SK-N-SH treated with all-trans-retinoic acid at 6 μM for 48 hours (cell line): ENCODE measurements at regions not wholly inside any gene's neighbourhood (a gene's known extent, or its start where the extent isn't known, plus 50 kb on each side); places are given as distances from the start of the nearest gene placed in this dataset.

Experiments used
- ARNTL ChIP-seq: fragments of 450-650 bp; formaldehyde crosslinking; IDR thresholded peaks from 2 replicates; pipeline ENCODE4 v1.5.0; 2020; ENCODE audit warnings: low read depth, mild to moderate bottlenecking, moderate library complexity, borderline replicate concordance
- CSRNP3 ChIP-seq: fragments of 250-450 bp; sonication (Bioruptor Pico); IDR thresholded peaks from 2 replicates; pipeline ENCODE4 v1.5.1; 2021; ENCODE audit warnings: mild to moderate bottlenecking, moderate library complexity
- ESRRG ChIP-seq: fragments of 250-450 bp; sonication (Bioruptor Pico); IDR thresholded peaks from 2 replicates; pipeline ENCODE4 v1.6.1; 2021; ENCODE audit warnings: mild to moderate bottlenecking
- GLIS3 ChIP-seq: fragments of 250-450 bp; sonication (Bioruptor Pico); IDR thresholded peaks from 2 replicates; pipeline ENCODE4 v1.5.0; 2020; ENCODE audit warnings: mild to moderate bottlenecking, moderate library complexity
- OSR1 ChIP-seq: fragments of 250-450 bp; sonication (Bioruptor Pico); IDR thresholded peaks from 2 replicates; pipeline ENCODE4 v1.8.0; 2022; ENCODE audit warnings: moderate library complexity, mild to moderate bottlenecking, inconsistent platforms
- PATZ1 ChIP-seq: fragments of 250-450 bp; sonication (Bioruptor Pico); IDR thresholded peaks from 2 replicates; pipeline ENCODE4 v1.8.0; 2020; ENCODE audit warnings: mild to moderate bottlenecking, moderate library complexity, borderline replicate concordance
- PPARA ChIP-seq: fragments of 250-450 bp; sonication (Bioruptor Pico); IDR thresholded peaks from 2 replicates; pipeline ENCODE4 v1.5.0; 2020; ENCODE audit warnings: mild to moderate bottlenecking, borderline replicate concordance
- RARB ChIP-seq: fragments of 250-450 bp; sonication (Bioruptor Pico); IDR thresholded peaks from 2 replicates; pipeline ENCODE4 v1.8.0; 2021; ENCODE audit warnings: mild to moderate bottlenecking, moderate library complexity
- TCF4 ChIP-seq: fragments of 250-450 bp; sonication (Bioruptor Pico); IDR thresholded peaks from 2 replicates; pipeline ENCODE4 v1.8.0; 2021; ENCODE audit warnings: mild to moderate bottlenecking, moderate library complexity, borderline replicate concordance
- TSHZ2 ChIP-seq: fragments of 250-450 bp; sonication (Bioruptor Pico); IDR thresholded peaks from 2 replicates; pipeline ENCODE4 v1.5.0; 2020; ENCODE audit warnings: mild to moderate bottlenecking, moderate library complexity
- ZC3H10 ChIP-seq: fragments of 250-450 bp; sonication (Bioruptor Pico); IDR thresholded peaks from 2 replicates; pipeline ENCODE4 v1.5.1; 2021; ENCODE audit warnings: mild to moderate bottlenecking, moderate library complexity
- ZFP3 ChIP-seq: fragments of 250-450 bp; sonication (Bioruptor Pico); IDR thresholded peaks from 2 replicates; pipeline ENCODE4 v1.5.0; 2020; ENCODE audit warnings: mild to moderate bottlenecking, moderate library complexity
- ZFP30 ChIP-seq: fragments of 450-650 bp; formaldehyde crosslinking; IDR thresholded peaks from 2 replicates; pipeline ENCODE4 v1.5.0; 2022; ENCODE audit warnings: mild to moderate bottlenecking, moderate library complexity
- ZNF8 ChIP-seq: fragments of 450-650 bp; formaldehyde crosslinking; IDR thresholded peaks from 2 replicates; pipeline ENCODE4 v1.5.0; 2020; ENCODE audit warnings: mild to moderate bottlenecking, moderate library complexity

- TF ChIP-seq ZFP3 (CRISPR knock-in tag): no peak
- TF ChIP-seq PPARA (CRISPR knock-in tag): no peak
- no peak for TF ChIP-seq ESRRG (CRISPR knock-in tag)
- TF ChIP-seq GLIS3 (CRISPR knock-in tag): no peak
- TF ChIP-seq ZFP30 (CRISPR knock-in tag): no peak
- no peak for TF ChIP-seq ZNF8 (CRISPR knock-in tag)
- no peak for TF ChIP-seq TSHZ2
- no peak for TF ChIP-seq RARB (CRISPR knock-in tag)
- TF ChIP-seq TCF4 (CRISPR knock-in tag): no peak
- no peak for TF ChIP-seq CSRNP3 (CRISPR knock-in tag)
- no peak for TF ChIP-seq OSR1 (CRISPR knock-in tag)
- no peak for TF ChIP-seq PATZ1
- no peak for TF ChIP-seq ZC3H10 (CRISPR knock-in tag)
- no peak for TF ChIP-seq ARNTL (CRISPR knock-in tag)
Observed at GRCh38 chr12:5213990-5214389, 170.3 kb downstream of the KCNA5 start.
